Amygdala (tissue), 56 donors: ENCODE measurements at regions not wholly inside any gene's neighbourhood (a gene's known extent, or its start where the extent isn't known, plus 50 kb on each side); places are given as distances from the start of the nearest gene placed in this dataset.

Experiments used
- DNase-seq, 56 donors: peaks; one replicate each; lab custom pipeline; 2025; lab: John Stamatoyannopoulos, UW

DNA sequence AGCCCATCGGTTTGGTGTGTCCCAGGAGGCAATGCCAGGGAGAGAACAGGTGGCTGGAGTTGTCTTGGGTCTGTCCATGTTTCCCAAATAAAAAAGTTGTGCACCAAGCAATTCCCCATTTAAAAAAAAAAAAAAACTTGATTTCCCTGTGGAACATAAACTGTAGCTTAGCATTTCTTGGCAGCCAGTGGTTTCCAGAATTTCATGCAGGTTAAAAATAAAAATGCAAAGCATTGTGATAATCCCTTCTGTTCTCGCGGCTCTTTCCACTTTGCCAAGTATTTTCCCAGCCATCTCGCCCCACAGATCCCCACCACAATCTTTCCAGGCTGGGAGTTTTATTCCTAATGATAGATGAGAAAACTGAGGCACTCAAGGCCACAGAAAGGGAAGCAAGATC, 51.4 kb upstream of the MSX1 start:
- DNase-seq: no peak

GRCh38 chr4:4805887-4806286, 53.6 kb upstream of the MSX1 start:
- no peak for DNase-seq

GRCh38 chr4:4803912-4804296, 55.6 kb upstream of the MSX1 start:
- no peak for DNase-seq

DNA sequence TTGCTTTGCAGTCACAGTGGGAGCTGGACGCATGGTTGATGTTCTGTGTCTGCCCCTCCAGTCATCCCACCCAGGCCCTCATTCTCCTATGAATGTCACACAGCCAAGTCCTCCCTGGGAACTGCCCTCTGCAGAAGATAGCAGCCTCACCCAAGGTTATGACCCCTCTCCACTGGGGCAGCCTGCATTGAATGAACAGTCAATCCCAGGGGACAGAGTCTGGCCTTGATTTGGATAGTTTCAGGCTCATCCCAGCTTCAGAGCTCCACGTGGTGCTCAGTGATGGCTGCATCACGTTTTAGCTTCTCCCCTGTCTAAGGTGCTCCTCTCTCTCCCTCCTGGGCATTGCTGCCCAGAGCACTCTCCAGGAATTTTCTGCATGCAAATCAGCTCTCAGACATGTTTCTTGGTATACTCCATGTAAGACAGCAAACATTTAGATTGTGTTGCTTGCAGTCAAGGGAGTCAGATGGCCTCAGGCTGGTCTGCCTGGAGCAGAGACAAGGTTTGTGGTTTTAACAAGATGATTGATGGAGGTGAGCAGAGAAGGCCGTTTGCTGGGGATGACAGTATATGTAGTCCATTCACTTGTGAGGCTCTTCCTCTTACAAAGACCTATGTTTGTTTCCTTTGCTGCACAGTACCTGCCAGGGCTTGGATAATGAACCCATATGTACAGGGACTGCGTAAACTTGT, 56.1 kb upstream of the MSX1 start:
- DNase-seq: no peak

DNA sequence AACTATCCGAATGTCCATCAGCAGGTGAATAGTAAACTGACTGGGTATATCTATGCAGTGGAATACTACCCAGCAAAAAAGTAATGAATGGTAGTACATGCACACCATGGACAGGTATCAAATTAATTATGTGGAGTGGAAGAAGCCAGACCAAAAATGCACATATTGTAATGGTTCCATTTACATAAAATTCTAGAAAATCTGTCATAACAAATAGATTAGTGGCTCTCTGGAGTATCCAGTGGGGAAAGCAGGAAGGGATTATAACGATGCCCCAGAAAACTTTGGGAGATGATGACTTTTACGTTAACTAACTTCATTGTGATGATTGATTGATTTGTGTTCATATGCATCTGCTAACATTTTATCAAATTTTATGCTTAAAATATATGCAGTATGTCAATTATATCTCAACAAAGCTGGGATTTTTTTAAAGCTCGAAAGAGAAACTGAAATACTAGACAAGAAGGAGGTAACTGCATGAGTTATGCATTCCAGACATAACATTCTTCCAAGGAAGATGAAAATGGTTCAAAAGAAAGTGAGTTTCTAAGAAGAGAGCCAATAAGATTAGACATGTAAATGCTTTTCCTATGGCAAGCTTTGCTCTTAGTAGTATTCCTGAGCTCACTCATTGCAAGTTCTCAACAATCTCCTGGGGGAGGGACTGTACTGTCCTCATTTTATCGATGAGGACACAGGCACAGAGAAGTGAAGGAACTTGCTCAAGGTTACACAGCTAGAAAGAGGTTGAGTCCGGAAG, 58.6 kb upstream of the MSX1 start:
- DNase-seq: no peak

- no peak for DNase-seq
These were observed 65.0 kb upstream of the MSX1 start for GRCh38 chr4:4794421-4794820.

- DNase-seq: no peak
These were observed 67.0 kb upstream of the MSX1 start for GRCh38 chr4:4792466-4792865.

GRCh38 chr4:4791299-4792111, 68.0 kb upstream of the MSX1 start:
- peak in 37 of 56 donors; percentile 4 to 75 (median 32) for DNase-seq

GRCh38 chr4:4789462-4789861, 70.0 kb upstream of the MSX1 start:
- no peak for DNase-seq

DNA sequence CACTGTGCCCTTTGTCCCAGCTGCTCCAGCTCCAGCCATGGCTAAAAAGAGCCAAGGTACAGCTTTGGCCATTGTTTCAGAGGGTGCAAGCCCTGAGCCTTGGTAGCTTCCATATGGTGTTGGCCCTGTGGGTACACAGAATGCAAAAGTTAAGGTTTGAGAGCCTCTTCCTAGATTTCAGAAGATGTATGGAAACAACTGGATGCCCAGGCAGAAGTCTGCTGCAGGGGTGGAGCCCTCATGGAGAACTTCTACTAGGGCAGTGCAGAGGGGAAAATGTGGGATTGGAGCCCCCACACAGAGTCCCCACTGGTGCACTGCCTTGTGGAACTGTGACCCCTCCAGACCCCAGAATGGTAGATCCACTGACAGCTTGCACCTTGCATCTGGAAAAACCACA, 70.9 kb upstream of the MSX1 start:
- DNase-seq: no peak

- DNase-seq: no peak
These were observed 72.0 kb upstream of the MSX1 start for GRCh38 chr4:4787421-4787820.

GRCh38 chr4:4784379-4784778, 75.1 kb upstream of the MSX1 start:
- no peak for DNase-seq

- DNase-seq: no peak
These were observed 75.6 kb upstream of the MSX1 start for GRCh38 chr4:4783847-4784246.

DNA sequence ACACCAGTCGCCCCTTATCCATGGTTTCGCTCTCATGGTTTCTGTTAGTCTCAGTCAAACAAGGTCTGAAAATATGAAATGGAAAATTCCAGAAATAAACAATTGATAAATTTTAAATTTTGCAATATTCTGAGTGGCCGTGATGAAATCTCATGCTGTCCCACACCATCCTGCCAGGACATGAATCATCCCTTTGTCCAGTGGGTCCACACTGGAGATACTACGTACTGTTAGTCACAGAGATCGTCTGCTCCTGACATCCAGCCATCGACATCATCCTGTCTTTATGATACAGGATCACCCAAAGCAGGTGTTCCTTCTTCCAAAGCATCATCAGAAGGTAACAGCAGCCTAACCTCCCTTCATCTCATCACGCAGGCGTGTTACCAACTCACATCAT, 76.5 kb upstream of the MSX1 start:
- DNase-seq: no peak

DNA sequence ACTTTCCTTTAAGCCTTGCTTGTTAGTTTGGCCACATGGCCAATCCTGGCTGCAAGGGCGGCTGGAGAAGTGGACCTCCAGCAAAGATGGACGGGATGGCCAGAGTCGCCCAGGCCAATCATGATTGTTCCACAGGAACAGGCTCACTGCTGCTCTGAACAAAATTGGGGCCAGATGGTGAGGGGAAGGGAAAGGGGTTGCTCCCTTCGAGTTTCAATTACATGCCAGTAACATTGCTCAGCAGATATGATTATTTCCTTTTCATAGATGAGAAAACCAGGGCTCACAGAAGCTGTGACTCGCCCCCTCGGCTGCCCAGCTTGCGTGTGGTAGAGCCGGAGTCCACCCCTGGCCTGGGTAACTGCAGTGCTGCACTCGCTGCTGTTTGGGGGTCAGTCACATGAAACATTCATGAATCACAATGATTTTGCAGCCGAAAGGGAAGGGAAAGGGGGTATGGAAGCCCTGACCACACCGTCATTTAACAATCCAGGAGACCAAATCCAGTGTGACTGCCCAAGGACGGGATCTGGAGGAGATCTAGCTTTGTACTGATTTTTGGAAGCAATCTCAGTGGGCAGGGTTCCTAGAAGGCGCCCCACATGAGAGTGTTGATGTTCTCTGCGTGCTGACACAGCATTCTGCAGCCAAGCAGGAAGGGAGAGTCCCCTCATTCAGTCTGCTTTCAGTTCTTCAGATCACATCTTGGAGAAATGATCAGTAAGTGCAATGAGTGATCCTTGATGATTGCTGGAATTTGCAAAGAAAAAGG, 77.3 kb upstream of the MSX1 start:
- no peak for DNase-seq

DNA sequence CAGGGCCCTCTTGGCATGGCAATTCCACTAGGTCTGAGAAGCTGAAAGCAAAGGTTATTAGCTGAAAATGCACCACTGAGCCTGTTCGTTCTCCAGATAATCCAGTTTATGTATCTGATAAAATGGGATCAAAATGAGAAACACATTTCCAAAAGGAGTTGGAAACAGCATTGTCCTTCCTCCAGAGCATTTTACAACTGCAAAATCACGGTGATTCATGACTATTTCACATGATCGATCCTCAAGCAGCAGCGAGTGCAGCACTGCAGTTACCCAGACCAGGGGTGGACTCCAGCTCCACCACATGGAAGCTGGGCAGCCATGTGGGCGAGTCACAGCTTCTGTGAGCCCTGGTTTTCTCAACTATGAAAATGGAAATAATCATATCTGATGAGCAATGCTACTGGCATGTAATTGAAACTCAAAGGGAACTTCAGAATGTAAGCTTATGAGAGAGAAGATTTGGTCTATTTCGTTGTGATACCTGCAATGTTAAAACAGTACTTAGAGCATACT, 78.7 kb upstream of the MSX1 start:
- DNase-seq: no peak

DNA sequence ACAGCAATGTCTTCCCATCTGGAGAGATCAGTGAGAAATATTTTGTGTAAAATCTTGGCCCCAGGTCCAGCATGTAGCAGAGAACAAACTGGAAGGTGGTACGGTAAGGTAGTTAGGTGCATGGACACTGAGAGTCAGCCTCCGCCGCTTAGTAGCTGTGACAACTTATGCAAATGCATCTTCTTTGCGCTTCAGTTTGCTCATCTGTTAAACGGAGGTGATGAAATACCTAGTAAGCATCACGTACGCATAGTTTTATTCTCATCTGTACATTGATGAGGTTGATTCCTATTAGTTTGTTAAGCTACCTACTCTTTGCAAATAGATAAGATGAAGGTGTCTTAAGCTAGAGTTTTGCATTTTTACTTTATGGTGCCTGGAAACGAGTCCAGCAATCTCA, 80.0 kb upstream of the MSX1 start:
- DNase-seq: no peak

DNA sequence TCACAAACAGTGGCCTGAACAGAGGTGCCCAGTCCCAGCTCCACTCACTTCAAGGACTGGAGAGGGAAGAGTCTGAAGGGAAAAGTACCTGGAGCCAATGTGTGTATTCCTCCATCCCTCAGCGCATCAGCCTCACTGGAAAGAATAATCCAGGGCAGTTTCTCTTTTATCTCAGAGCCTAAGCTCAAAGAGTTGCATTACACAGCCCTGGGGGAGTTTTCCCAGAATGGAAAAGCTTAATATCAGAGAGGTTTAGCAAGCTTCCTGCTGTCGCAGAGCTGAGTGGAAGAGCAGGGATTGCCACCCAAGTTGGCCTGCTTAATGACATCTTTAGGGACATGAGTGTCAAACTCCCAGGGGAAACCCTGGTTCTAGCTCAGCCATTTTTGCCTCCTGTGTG, 80.4 kb upstream of the MSX1 start:
- no peak for DNase-seq

- no peak for DNase-seq
These were observed 80.9 kb upstream of the MSX1 start for GRCh38 chr4:4778554-4778953.

- no peak for DNase-seq
These were observed 82.5 kb upstream of the MSX1 start for GRCh38 chr4:4776934-4777333.

DNA sequence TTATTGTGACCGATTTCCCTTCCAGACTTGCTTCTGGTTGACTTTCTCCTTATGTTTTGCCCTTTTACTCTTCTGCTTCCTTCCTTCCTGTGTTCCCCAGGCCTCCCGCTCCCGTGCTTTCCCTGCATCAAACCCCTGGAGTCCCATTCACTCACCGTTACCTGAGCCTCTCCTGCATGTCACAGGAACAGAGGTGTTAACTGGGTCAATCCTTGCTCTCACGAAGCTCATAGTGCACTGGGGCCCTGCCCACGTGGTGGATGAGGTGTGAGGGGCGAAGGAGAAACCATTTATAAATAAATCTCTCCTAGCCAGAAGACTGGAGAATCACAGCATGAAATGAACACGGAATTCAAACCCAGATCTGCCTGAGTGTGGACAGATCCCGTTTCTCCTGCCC, 83.1 kb upstream of the MSX1 start:
- no peak for DNase-seq
